ES-I3 (cell line): ENCODE measurements at regions not wholly inside any gene's neighbourhood (a gene's known extent, or its start where the extent isn't known, plus 50 kb on each side); places are given as distances from the start of the nearest gene placed in this dataset.

Source experiments
- H3K36me3 ChIP-seq: 2 replicates; pipeline ENCODE4 v1.6.1; 2013; ENCODE audit warnings: mild to moderate bottlenecking, low read length, control low read depth, moderate library complexity; ENCODE audit not compliant: insufficient read depth
- H3K4me1 ChIP-seq: 2 replicates; pipeline ENCODE4 v1.6.1; 2013; ENCODE audit warnings: mild to moderate bottlenecking, control low read depth, low read length; ENCODE audit not compliant: insufficient read depth
- H3K9ac ChIP-seq: 2 replicates; pipeline ENCODE4 v1.6.1; 2013; ENCODE audit warnings: low read depth, mild to moderate bottlenecking, low read length, moderate library complexity
- H3K9me3 ChIP-seq: 2 replicates; pipeline ENCODE4 v1.6.1; 2013; ENCODE audit warnings: mild to moderate bottlenecking, low read length, moderate library complexity; ENCODE audit not compliant: control insufficient read depth, insufficient read depth

GRCh38 chr1:219792337-219793021, 135.9 kb downstream of the SLC30A10 start:
- H3K9ac ChIP-seq = no peak overlapping the region
- H3K36me3 ChIP-seq = no peaks in the 10 kb centered on the region
- peaks cover 11% of the 10 kb centered on the region; the same call in 1 of the 2 replicates for H3K4me1 ChIP-seq
- no peaks in the 10 kb centered on the region for H3K9me3 ChIP-seq

DNA sequence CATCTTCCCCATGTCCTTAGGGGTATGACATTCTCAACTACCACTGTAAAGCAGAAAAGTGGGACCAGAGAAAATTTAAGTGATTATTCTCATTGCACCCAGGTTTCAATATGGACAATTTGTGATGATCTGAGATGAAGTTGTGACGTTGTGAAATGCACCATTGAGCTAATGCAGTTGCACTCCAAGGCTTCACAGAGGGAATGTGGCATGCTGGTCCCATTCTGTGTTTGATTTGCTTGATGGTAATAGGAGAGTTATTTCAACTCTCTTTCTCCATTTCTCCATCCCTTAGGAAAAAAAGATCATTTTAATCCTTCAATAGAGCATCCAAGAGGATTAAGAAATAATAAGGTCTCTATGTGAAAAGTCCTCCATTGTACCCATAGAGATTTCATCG, 136.6 kb downstream of the SLC30A10 start:
- Histone ChIP-seq H3K36me3 (no peaks in the 10 kb centered on the region), H3K9ac (no peak overlapping the region), H3K9me3 (no peaks in the 10 kb centered on the region)

DNA sequence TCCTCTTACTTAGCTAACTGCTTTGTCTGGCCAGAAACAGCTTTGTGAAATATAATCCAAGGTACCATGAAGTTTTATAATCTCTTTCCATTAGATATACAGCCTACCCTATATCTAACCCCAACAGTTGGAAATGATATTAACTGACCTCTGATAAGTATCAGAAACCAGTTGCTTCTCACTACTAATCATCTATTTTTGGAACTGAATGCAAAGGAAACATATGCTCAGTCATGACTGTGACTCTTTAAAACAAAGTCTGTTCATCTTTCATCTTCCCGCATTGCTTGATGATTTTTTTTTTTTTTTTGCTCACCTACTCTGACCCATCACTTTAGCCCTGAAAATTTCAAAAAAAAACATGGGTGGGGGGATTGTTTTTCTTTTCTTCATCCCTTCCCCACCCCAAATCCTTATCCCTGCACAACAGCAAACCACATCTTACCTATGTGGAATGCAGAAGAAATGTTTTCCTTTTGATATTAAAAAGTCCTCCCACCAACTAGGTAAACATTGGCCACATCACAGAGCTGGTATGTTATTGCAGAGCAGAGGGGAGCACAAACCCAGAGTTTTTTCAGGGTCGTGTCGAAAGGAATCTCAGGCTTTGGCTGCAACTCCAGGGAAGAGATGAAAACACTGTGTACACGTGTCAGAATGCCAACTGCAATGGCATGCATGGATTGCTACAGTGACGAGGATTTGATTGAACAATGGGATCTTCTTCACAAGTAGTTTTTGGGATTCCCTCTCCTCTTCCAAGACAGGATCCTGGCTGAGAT, 137.3 kb downstream of the SLC30A10 start:
- no peaks in the 10 kb centered on the region for H3K36me3 ChIP-seq
- H3K4me1 ChIP-seq = peaks cover 11% of the 10 kb centered on the region; the same call in 1 of the 2 replicates
- H3K9ac ChIP-seq = no peak overlapping the region
- no peaks in the 10 kb centered on the region for H3K9me3 ChIP-seq

More for the DNA sequence above, 136.6 kb downstream of the SLC30A10 start:
- peaks cover 11% of the 10 kb centered on the region; the same call in 1 of the 2 replicates for H3K4me1 ChIP-seq

DNA sequence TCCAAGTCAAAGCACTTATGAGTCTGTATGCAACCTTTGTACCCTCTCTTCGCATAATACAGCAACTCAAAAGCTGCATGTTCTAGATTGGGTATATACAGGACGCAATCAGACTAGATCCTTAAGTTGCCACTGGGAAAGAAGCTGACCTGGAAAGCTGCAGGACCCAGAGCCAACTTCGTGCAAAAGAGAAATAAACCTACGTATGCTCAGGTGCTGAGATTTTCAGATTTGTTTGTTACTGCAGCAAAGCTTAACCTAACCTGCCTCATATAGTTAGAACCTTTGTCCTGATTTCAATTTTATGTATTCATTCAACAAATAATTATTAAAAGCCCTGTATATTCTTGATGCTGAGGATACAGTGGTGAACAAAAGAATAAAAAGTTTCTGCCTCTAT, 139.7 kb downstream of the SLC30A10 start:
- Histone ChIP-seq H3K4me1 (peaks cover 11% of the 10 kb centered on the region; the same call in 1 of the 2 replicates), H3K36me3 (no peaks in the 10 kb centered on the region), H3K9ac (no peak overlapping the region), H3K9me3 (no peaks in the 10 kb centered on the region)

DNA sequence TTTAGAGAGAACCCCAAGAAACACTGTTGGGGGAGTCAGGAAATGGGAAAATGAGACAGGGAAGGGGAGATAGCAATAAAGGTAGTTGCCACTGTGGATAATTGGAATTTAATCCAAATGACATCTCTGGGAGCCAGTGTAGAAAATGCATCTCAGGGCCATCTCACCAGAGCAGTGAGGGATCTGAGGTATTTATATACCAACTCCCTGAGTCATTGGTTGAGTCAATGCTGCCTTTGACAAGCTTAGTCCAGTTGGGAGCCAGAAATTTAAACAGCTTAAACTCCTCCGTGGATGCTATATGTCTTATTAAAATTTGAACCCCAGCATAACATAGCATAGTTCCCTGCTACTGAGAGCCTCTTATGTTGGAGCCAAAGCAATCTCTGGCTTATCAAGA, 140.3 kb downstream of the SLC30A10 start:
- no peaks in the 10 kb centered on the region for H3K36me3 ChIP-seq
- no peak overlapping the region for H3K9ac ChIP-seq
- no peaks in the 10 kb centered on the region for H3K9me3 ChIP-seq
- peaks cover 11% of the 10 kb centered on the region; the same call in 1 of the 2 replicates for H3K4me1 ChIP-seq

- Histone ChIP-seq H3K9ac (no peak overlapping the region), H3K4me1 (no peaks in the 10 kb centered on the region), H3K9me3 (no peaks in the 10 kb centered on the region), H3K36me3 (no peaks in the 10 kb centered on the region)
These were observed 143.5 kb downstream of the SLC30A10 start for GRCh38 chr1:219784660-219785381.

DNA sequence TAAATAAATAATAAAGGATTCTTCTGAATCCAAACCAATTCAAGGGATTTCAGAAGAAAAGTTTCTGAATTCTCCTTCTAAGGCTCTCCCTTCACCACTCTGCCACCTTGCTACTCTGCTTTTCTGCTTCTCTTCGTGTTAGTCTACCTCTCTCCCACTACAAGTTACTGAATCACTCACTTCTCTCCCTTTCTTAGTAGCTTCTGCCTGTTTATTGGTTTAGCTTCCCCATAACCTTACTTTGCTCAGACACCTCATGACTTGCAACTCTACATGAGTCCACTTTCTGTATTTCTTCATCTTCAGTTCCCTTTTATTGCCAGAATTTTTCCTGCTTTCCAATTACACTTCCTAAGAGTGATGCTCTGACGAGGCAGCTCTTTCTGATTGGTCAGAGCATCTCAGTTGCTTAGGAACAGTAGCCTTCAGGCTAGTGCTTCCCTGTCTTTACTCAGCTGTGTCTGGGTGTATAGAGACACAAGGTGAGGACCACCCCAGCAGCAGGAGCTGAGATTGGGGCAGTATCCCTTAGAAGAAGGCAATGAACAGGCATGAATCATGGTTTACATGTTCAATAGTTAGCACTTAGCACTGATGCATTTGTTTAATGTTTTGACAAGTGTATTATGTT, 144.6 kb downstream of the SLC30A10 start:
- Histone ChIP-seq H3K4me1 (no peaks in the 10 kb centered on the region), H3K9ac (no peak overlapping the region), H3K9me3 (no peaks in the 10 kb centered on the region), H3K36me3 (no peaks in the 10 kb centered on the region)

GRCh38 chr1:219782929-219783328, 145.4 kb downstream of the SLC30A10 start:
- Histone ChIP-seq H3K36me3 (no peaks in the 10 kb centered on the region), H3K9me3 (no peaks in the 10 kb centered on the region), H3K9ac (no peak overlapping the region), H3K4me1 (no peaks in the 10 kb centered on the region)

GRCh38 chr1:219782311-219782710, 146.0 kb downstream of the SLC30A10 start:
- no peaks in the 10 kb centered on the region for H3K36me3 ChIP-seq
- H3K9me3 ChIP-seq = no peaks in the 10 kb centered on the region
- H3K9ac ChIP-seq = no peak overlapping the region
- H3K4me1 ChIP-seq = no peaks in the 10 kb centered on the region

DNA sequence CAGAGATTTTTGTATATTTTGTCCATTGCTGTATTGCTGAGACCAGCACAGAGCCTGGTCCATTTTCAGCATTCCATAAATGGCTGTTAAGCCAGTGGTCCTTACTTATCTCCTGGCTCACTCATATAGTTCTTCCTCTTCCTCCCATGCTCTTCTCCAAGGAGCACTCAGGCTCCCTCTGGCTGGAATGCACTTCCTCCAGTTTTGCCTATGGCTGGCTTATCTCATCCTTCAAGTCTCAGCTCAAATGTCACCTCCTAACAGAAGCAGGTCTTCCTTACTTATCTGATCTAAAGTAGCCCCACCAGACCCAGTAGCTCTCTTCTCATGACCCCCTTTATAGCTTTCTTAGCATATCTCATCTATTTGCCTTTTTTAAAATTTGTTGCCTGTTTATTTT, 146.9 kb downstream of the SLC30A10 start:
- H3K4me1 ChIP-seq = no peaks in the 10 kb centered on the region
- H3K36me3 ChIP-seq = no peaks in the 10 kb centered on the region
- H3K9ac ChIP-seq = no peak overlapping the region
- H3K9me3 ChIP-seq = no peaks in the 10 kb centered on the region

- no peaks in the 10 kb centered on the region for H3K9me3 ChIP-seq
- no peak overlapping the region for H3K9ac ChIP-seq
- H3K36me3 ChIP-seq = no peaks in the 10 kb centered on the region
- no peaks in the 10 kb centered on the region for H3K4me1 ChIP-seq
These were observed 149.5 kb downstream of the SLC30A10 start for GRCh38 chr1:219778793-219779369.

- Histone ChIP-seq H3K9ac (no peak overlapping the region), H3K36me3 (no peaks in the 10 kb centered on the region), H3K9me3 (no peaks in the 10 kb centered on the region), H3K4me1 (no peaks in the 10 kb centered on the region)
These were observed 150.2 kb downstream of the SLC30A10 start for GRCh38 chr1:219778110-219778509.

DNA sequence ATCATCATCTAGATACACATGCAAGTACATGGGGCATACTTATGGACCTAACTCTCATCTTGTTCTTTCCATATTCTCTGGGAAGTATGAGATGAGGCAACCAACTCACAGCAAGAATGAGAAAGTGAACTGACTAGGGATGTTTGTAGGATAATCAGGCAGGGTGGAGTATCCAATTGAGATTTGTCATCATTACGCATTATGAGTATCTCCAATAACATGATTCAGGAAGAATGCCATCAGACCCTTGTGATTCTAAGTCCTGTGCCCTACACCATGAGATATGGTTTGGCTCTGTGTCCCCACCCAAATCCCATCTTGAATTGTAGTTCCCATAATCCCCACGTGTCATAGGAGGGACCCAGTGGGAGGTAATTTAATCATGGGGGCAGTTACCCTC, 154.0 kb downstream of the SLC30A10 start:
- Histone ChIP-seq H3K9me3 (no peaks in the 10 kb centered on the region), H3K36me3 (no peaks in the 10 kb centered on the region), H3K9ac (no peak overlapping the region), H3K4me1 (no peaks in the 10 kb centered on the region)

DNA sequence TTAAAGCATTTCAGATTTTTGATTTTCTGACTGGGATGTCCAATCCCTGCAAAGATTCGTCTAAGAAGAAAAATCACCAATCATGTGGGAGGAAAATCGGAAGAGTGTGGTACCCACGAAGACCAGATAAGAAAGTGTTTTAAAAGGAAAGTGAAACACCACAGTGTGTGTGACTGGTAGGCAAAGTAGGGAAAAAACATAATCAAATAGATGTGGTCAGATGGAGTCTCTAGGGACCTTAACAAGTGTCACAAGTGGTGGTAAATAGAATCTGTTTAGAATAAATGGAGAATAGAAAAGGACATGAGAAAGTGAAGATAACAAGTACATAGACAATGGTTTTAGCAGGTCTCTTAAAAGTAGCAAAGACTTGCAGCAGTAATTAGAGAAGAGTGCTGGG, 154.6 kb downstream of the SLC30A10 start:
- Histone ChIP-seq H3K4me1 (no peaks in the 10 kb centered on the region), H3K9me3 (no peaks in the 10 kb centered on the region), H3K9ac (no peak overlapping the region), H3K36me3 (no peaks in the 10 kb centered on the region)
